Neuron (in vitro differentiated cells): ENCODE measurements at regions not wholly inside any gene's neighbourhood (a gene's known extent, or its start where the extent isn't known, plus 50 kb on each side); places are given as distances from the start of the nearest gene placed in this dataset.
"Not testable (repeated sequence)": the region's sequence is repeated elsewhere in the genome, so short reads cannot be mapped to it uniquely, and the experiment has no call there.

ENCODE experiments used
- H2AFZ ChIP-seq: one replicate; pipeline ENCODE4 v1.6.1; 2013; ENCODE audit warnings: low read depth, mild to moderate bottlenecking, inconsistent platforms, low read length, moderate library complexity
- H3K27me3 ChIP-seq: one replicate; pipeline ENCODE4 v1.6.1; 2013; ENCODE audit warnings: low read length; ENCODE audit not compliant: insufficient read depth
- H3K36me3 ChIP-seq: one replicate; pipeline ENCODE4 v1.6.1; 2013; ENCODE audit warnings: low read length; ENCODE audit not compliant: insufficient read depth
- H3K4me1 ChIP-seq: one replicate; pipeline ENCODE4 v1.6.1; 2013; ENCODE audit warnings: low read length; ENCODE audit not compliant: insufficient read depth
- H3K4me3 ChIP-seq: 2 replicates; pipeline ENCODE4 v1.5.1; 2013; ENCODE audit warnings: mild to moderate bottlenecking, low read length, moderate library complexity
- H3K9me3 ChIP-seq: one replicate; pipeline ENCODE4 v1.6.1; 2013; ENCODE audit warnings: low read length

- Histone ChIP-seq H3K4me1 (peaks cover 12% of the 10 kb centered on the region), H3K36me3 (no peaks in the 10 kb centered on the region), H3K9me3 (no peaks in the 10 kb centered on the region), H3K27me3 (no peaks in the 10 kb centered on the region), H3K4me3 (no peak overlapping the region), H2AFZ (no peak overlapping the region)
Observed at GRCh38 chr3:86788371-86788770, 202.6 kb downstream of the VGLL3 start.

- Histone ChIP-seq H3K4me1 (peaks cover 10% of the 10 kb centered on the region), H3K27me3 (no peaks in the 10 kb centered on the region), H3K4me3 (no peak overlapping the region), H3K36me3 (no peaks in the 10 kb centered on the region), H3K9me3 (no peaks in the 10 kb centered on the region), H2AFZ (no peak overlapping the region)
Observed at GRCh38 chr3:86787091-86787490, 203.9 kb downstream of the VGLL3 start.

GRCh38 chr3:86785386-86785785 lies 205.6 kb downstream of the VGLL3 start:
- no peaks in the 10 kb centered on the region for H3K36me3 ChIP-seq
- H3K4me3 ChIP-seq = no peak overlapping the region
- no peaks in the 10 kb centered on the region for H3K9me3 ChIP-seq
- no peaks in the 10 kb centered on the region for H3K27me3 ChIP-seq
- H3K4me1 ChIP-seq = peaks cover 10% of the 10 kb centered on the region
- no peak overlapping the region for H2AFZ ChIP-seq

- no peak overlapping the region for H3K4me3 ChIP-seq
- no peaks in the 10 kb centered on the region for H3K9me3 ChIP-seq
- H2AFZ ChIP-seq = no peak overlapping the region
- no peaks in the 10 kb centered on the region for H3K27me3 ChIP-seq
- no peaks in the 10 kb centered on the region for H3K36me3 ChIP-seq
- peaks cover 10% of the 10 kb centered on the region for H3K4me1 ChIP-seq
Observed at GRCh38 chr3:86782866-86783265, 208.1 kb downstream of the VGLL3 start.

GRCh38 chr3:86782286-86782685 lies 208.7 kb downstream of the VGLL3 start:
- H3K27me3 ChIP-seq = no peaks in the 10 kb centered on the region
- no peak overlapping the region for H3K4me3 ChIP-seq
- H2AFZ ChIP-seq = no peak overlapping the region
- no peaks in the 10 kb centered on the region for H3K36me3 ChIP-seq
- H3K4me1 ChIP-seq = peaks cover 10% of the 10 kb centered on the region
- H3K9me3 ChIP-seq = no peaks in the 10 kb centered on the region

GRCh38 chr3:86774082-86774691 lies 216.8 kb downstream of the VGLL3 start:
- H3K27me3 ChIP-seq = no peaks in the 10 kb centered on the region

GRCh38 chr3:86772699-86773098 lies 218.2 kb downstream of the VGLL3 start:
- H2AFZ ChIP-seq = no peak overlapping the region
- H3K4me3 ChIP-seq = no peak overlapping the region
- no peaks in the 10 kb centered on the region for H3K36me3 ChIP-seq
- H3K27me3 ChIP-seq = no peaks in the 10 kb centered on the region
- no peaks in the 10 kb centered on the region for H3K9me3 ChIP-seq
- H3K4me1 ChIP-seq = peaks cover 3% of the 10 kb centered on the region

More at GRCh38 chr3:86774082-86774691, 216.8 kb downstream of the VGLL3 start:
- no peaks in the 10 kb centered on the region for H3K9me3 ChIP-seq
- no peak overlapping the region for H3K4me3 ChIP-seq
- no peak overlapping the region for H2AFZ ChIP-seq
- H3K4me1 ChIP-seq = peaks cover 3% of the 10 kb centered on the region
- H3K36me3 ChIP-seq = no peaks in the 10 kb centered on the region

GRCh38 chr3:86771741-86772512 lies 219.0 kb downstream of the VGLL3 start:
- Histone ChIP-seq H3K36me3 (no peaks in the 10 kb centered on the region), H3K4me3 (no peak overlapping the region), H3K27me3 (no peaks in the 10 kb centered on the region), H3K9me3 (no peaks in the 10 kb centered on the region), H3K4me1 (peaks cover 3% of the 10 kb centered on the region), H2AFZ (no peak overlapping the region)

- H3K36me3 ChIP-seq = no peaks in the 10 kb centered on the region
- H2AFZ ChIP-seq = no peak overlapping the region
- H3K27me3 ChIP-seq = no peaks in the 10 kb centered on the region
- no peaks in the 10 kb centered on the region for H3K4me1 ChIP-seq
- H3K4me3 ChIP-seq = no peak overlapping the region
- no peaks in the 10 kb centered on the region for H3K9me3 ChIP-seq
Observed at GRCh38 chr3:86766331-86766730, 224.6 kb downstream of the VGLL3 start.

- H2AFZ ChIP-seq, H3K9me3 ChIP-seq, H3K4me1 ChIP-seq, H3K27me3 ChIP-seq, H3K36me3 ChIP-seq, H3K4me3 ChIP-seq: not testable (repeated sequence)
Observed at GRCh38 chr3:86757322-86758179, 233.4 kb downstream of the VGLL3 start.

- H3K27me3 ChIP-seq = no peaks in the 10 kb centered on the region
- no peak overlapping the region for H2AFZ ChIP-seq
- no peak overlapping the region for H3K4me3 ChIP-seq
- H3K4me1 ChIP-seq = no peaks in the 10 kb centered on the region
- H3K9me3 ChIP-seq = no peaks in the 10 kb centered on the region
- H3K36me3 ChIP-seq = no peaks in the 10 kb centered on the region
Observed at GRCh38 chr3:86748015-86748414, 242.9 kb downstream of the VGLL3 start.

GRCh38 chr3:86744051-86744450 lies 246.9 kb downstream of the VGLL3 start:
- Histone ChIP-seq H3K4me1 (no peaks in the 10 kb centered on the region), H3K4me3 (no peak overlapping the region), H3K9me3 (no peaks in the 10 kb centered on the region), H3K27me3 (no peaks in the 10 kb centered on the region), H2AFZ (no peak overlapping the region), H3K36me3 (no peaks in the 10 kb centered on the region)

- Histone ChIP-seq H3K9me3 (no peaks in the 10 kb centered on the region), H3K36me3 (no peaks in the 10 kb centered on the region), H2AFZ (no peak overlapping the region), H3K4me1 (no peaks in the 10 kb centered on the region), H3K4me3 (no peak overlapping the region), H3K27me3 (no peaks in the 10 kb centered on the region)
Observed at GRCh38 chr3:86743233-86743632, 247.7 kb downstream of the VGLL3 start.
